HG02870 (cell line): ENCODE measurements at regions not wholly inside any gene's neighbourhood (a gene's known extent, or its start where the extent isn't known, plus 50 kb on each side); places are given as distances from the start of the nearest gene placed in this dataset.

Source experiments
- ATAC-seq: cut with Tn5 transposase; IDR thresholded peaks from one replicate; pipeline ENCODE4 v1.9.1; 2021; ENCODE audit warnings: mild to moderate bottlenecking, moderate library complexity; ENCODE audit not compliant: unreplicated experiment

- no peak for ATAC-seq
These were observed 83.5 kb downstream of the SHOX start for GRCh38 chrX:714131-714530.
